IMR-90 (cell line): ENCODE measurements at regions not wholly inside any gene's neighbourhood (a gene's known extent, or its start where the extent isn't known, plus 50 kb on each side); places are given as distances from the start of the nearest gene placed in this dataset.

Experiments used
- ATAC-seq: fragments of 200-7000 bp; cut with Tn5 transposase; 2 replicates; pipeline ENCODE4 v1.9.1; 2020; ENCODE audit warnings: low read depth, mild to moderate bottlenecking, moderate library complexity
- BruUV-seq: library from RNA; stranded (reverse); fragments of 400-500 nt; replicated peaks from 2 replicates; lab custom pipeline; 2021; lab: Mats Ljungman, UMichigan
- CTCF ChIA-PET: fragments of 300-600 bp; formaldehyde crosslinking; extraction: SDS; loops from one replicate; lab custom pipeline; 2021; ENCODE audit warnings: antibody characterized with exemption; lab: Yijun Ruan, JAX
- POLR2A ChIA-PET: fragments of 300-600 bp; sonication (Branson Sonifier 250); formaldehyde crosslinking; loops from one replicate; lab custom pipeline; 2022; ENCODE audit warnings: antibody characterized with exemption; ENCODE audit not compliant: unreplicated experiment; lab: Charles Lee
- DNase-seq: peaks from one replicate; pipeline ENCODE4 v3.0.0; 2013
- H2AFZ ChIP-seq: replicated peaks from 2 replicates; pipeline ENCODE3; 2013; ENCODE audit warnings: low read length, mild to moderate bottlenecking; ENCODE audit not compliant: poor library complexity
- H2AK5ac ChIP-seq: 2 replicates; pipeline ENCODE4 v1.6.1; 2013; ENCODE audit warnings: low read depth, low read length, inconsistent platforms
- H2AK9ac ChIP-seq: replicated peaks from 2 replicates; pipeline ENCODE3; 2013; ENCODE audit warnings: mild to moderate bottlenecking, low read depth, low read length, moderate library complexity; ENCODE audit not compliant: poor library complexity
- H2BK120ac ChIP-seq: 2 replicates; pipeline ENCODE4 v1.6.1; 2013; ENCODE audit warnings: low read depth, low read length, inconsistent platforms
- H2BK15ac ChIP-seq: 3 replicates; pipeline ENCODE4 v1.6.1; 2013; ENCODE audit warnings: low read depth, low read length, inconsistent platforms
- H2BK20ac ChIP-seq: 2 replicates; pipeline ENCODE4 v1.6.1; 2013; ENCODE audit warnings: low read depth, mild to moderate bottlenecking, inconsistent platforms, low read length, moderate library complexity
- H2BK5ac ChIP-seq: 2 replicates; pipeline ENCODE4 v1.6.1; 2013; ENCODE audit warnings: mild to moderate bottlenecking, low read depth, low read length, inconsistent platforms; ENCODE audit not compliant: poor library complexity, severe bottlenecking
- H3K14ac ChIP-seq: replicated peaks from 2 replicates; pipeline ENCODE4 v1.6.1; 2013; ENCODE audit warnings: low read depth, low read length, inconsistent platforms
- H3K18ac ChIP-seq: 2 replicates; pipeline ENCODE4 v1.6.1; 2013; ENCODE audit warnings: low read depth, low read length, control low read depth
- H3K23ac ChIP-seq: 2 replicates; pipeline ENCODE4 v1.6.1; 2013; ENCODE audit warnings: low read depth, low read length, inconsistent platforms
- H3K27ac ChIP-seq: 2 replicates; pipeline ENCODE4 v1.5.1; 2013; ENCODE audit warnings: mild to moderate bottlenecking, control low read depth, low read length; ENCODE audit not compliant: insufficient read depth
- H3K27me3 ChIP-seq: 2 replicates; pipeline ENCODE4 v1.6.1; 2013; ENCODE audit warnings: low read length; ENCODE audit not compliant: control insufficient read depth, insufficient read depth
- H3K36me3 ChIP-seq: 2 replicates; pipeline ENCODE4 v1.6.1; 2013; ENCODE audit warnings: low read length, mixed read lengths; ENCODE audit not compliant: control insufficient read depth, insufficient read depth
- H3K4ac ChIP-seq: 2 replicates; pipeline ENCODE4 v1.6.1; 2013; ENCODE audit warnings: low read depth, low read length, inconsistent platforms
- H3K4me1 ChIP-seq: 2 replicates; pipeline ENCODE4 v1.6.1; 2013; ENCODE audit warnings: low read length, mixed read lengths; ENCODE audit not compliant: control insufficient read depth, insufficient read depth
- H3K4me2 ChIP-seq: 2 replicates; pipeline ENCODE4 v1.6.1; 2013; ENCODE audit warnings: low read depth, mild to moderate bottlenecking, control low read depth, low read length, moderate library complexity
- H3K4me3 ChIP-seq: 2 replicates; pipeline ENCODE4 v1.5.1; 2013; ENCODE audit warnings: low read depth, mild to moderate bottlenecking, control low read depth, low read length, moderate library complexity; ENCODE audit not compliant: insufficient read depth
- H3K56ac ChIP-seq: 2 replicates; pipeline ENCODE4 v1.6.1; 2013; ENCODE audit warnings: low read length, inconsistent platforms; ENCODE audit not compliant: insufficient read depth; ENCODE audit errors: extremely low read depth
- H3K79me1 ChIP-seq, 2 experiments: 2 replicates each; pipeline ENCODE4 v1.6.1; 2013; ENCODE audit warnings: low read length in 2 of 2, inconsistent platforms in 1 of 2, low read depth in 1 of 2
- H3K9ac ChIP-seq: 2 replicates; pipeline ENCODE4 v1.6.1; 2013; ENCODE audit warnings: low read depth, low read length, control low read depth
- H3K9me1 ChIP-seq: 2 replicates; pipeline ENCODE4 v1.6.1; 2013; ENCODE audit warnings: low read length, inconsistent platforms; ENCODE audit not compliant: insufficient read depth
- H3K9me3 ChIP-seq: 2 replicates; pipeline ENCODE4 v1.6.1; 2013; ENCODE audit warnings: low read length; ENCODE audit not compliant: control insufficient read depth, insufficient read depth
- H4K20me1 ChIP-seq: 2 replicates; pipeline ENCODE4 v1.6.1; 2013; ENCODE audit warnings: low read length, inconsistent platforms; ENCODE audit not compliant: insufficient read depth
- H4K5ac ChIP-seq: 2 replicates; pipeline ENCODE4 v1.6.1; 2013; ENCODE audit warnings: mild to moderate bottlenecking, low read depth, low read length, control low read depth
- H4K8ac ChIP-seq, 2 experiments: 2 replicates each; pipeline ENCODE4 v1.6.1; 2013; ENCODE audit warnings: low read depth in 2 of 2, low read length in 2 of 2, control low read depth in 1 of 2, inconsistent platforms in 1 of 2
- H4K91ac ChIP-seq: 2 replicates; pipeline ENCODE4 v1.6.1; 2013; ENCODE audit warnings: low read depth, low read length, inconsistent platforms; ENCODE audit not compliant: insufficient read depth
- BHLHE40 ChIP-seq: fragments of 150-350 bp; IDR thresholded peaks from 2 replicates; pipeline ENCODE4 v1.6.1; 2016; ENCODE audit warnings: mild to moderate bottlenecking, low read depth, low read length
- CEBPB ChIP-seq: IDR thresholded peaks from 2 replicates; pipeline ENCODE4 v1.6.1; 2012; ENCODE audit warnings: low read depth, low read length, improper control_type of control experiment
- CHD1 ChIP-seq: IDR thresholded peaks from 2 replicates; pipeline ENCODE4 v1.6.1; 2012; ENCODE audit warnings: low read depth, low read length, improper control_type of control experiment
- CTCF ChIP-seq: conservative IDR thresholded peaks from 2 replicates; pipeline ENCODE4 v1.5.1; 2012; ENCODE audit warnings: mild to moderate bottlenecking, low read depth, low read length, improper control_type of control experiment
- ELK1 ChIP-seq: fragments of 150-350 bp; IDR thresholded peaks from 2 replicates; pipeline ENCODE4 v1.6.1; 2016; ENCODE audit warnings: low read depth, mild to moderate bottlenecking, low read length, moderate library complexity, borderline replicate concordance
- FOS ChIP-seq: fragments of 150-350 bp; IDR thresholded peaks from 2 replicates; pipeline ENCODE4 v1.6.1; 2016; ENCODE audit warnings: low read depth, low read length
- MAFK ChIP-seq: IDR thresholded peaks from 2 replicates; pipeline ENCODE4 v1.6.1; 2012; ENCODE audit warnings: low read depth, low read length, improper control_type of control experiment
- MAZ ChIP-seq: IDR thresholded peaks from 2 replicates; pipeline ENCODE4 v1.6.1; 2012; ENCODE audit warnings: low read depth, mild to moderate bottlenecking, low read length, improper control_type of control experiment, moderate library complexity, borderline replicate concordance
- MXI1 ChIP-seq: IDR thresholded peaks from 2 replicates; pipeline ENCODE4 v1.6.1; 2012; ENCODE audit warnings: low read depth, mild to moderate bottlenecking, low read length, moderate library complexity, borderline replicate concordance
- NFE2L2 ChIP-seq: fragments of 150-350 bp; IDR thresholded peaks from 2 replicates; pipeline ENCODE4 v1.6.1; 2016; ENCODE audit warnings: low read depth, mild to moderate bottlenecking, low read length
- POLR2A ChIP-seq: IDR thresholded peaks from 2 replicates; pipeline ENCODE4 v1.6.1; 2012; ENCODE audit warnings: mild to moderate bottlenecking, low read depth, low read length
- RAD21 ChIP-seq: IDR thresholded peaks from 2 replicates; pipeline ENCODE4 v1.6.1; 2012; ENCODE audit warnings: low read length, improper control_type of control experiment
- RCOR1 ChIP-seq: IDR thresholded peaks from 2 replicates; pipeline ENCODE4 v1.6.1; 2012; ENCODE audit warnings: mild to moderate bottlenecking, low read length, improper control_type of control experiment; ENCODE audit not compliant: insufficient replicate concordance
- RFX5 ChIP-seq: IDR thresholded peaks from 2 replicates; pipeline ENCODE4 v1.8.0; 2012; ENCODE audit warnings: low read depth, mild to moderate bottlenecking, low read length, moderate library complexity
- SMC3 ChIP-seq: fragments of 150-350 bp; IDR thresholded peaks from 2 replicates; pipeline ENCODE4 v1.6.1; 2016; ENCODE audit warnings: low read depth, mild to moderate bottlenecking, antibody characterized with exemption, low read length, moderate library complexity
- USF2 ChIP-seq: fragments of 150-350 bp; IDR thresholded peaks from 2 replicates; pipeline ENCODE4 v1.6.1; 2017; ENCODE audit warnings: mild to moderate bottlenecking, antibody characterized with exemption, low read length, low read depth
- WGBS, 2 experiments: methylation state at CpG; one replicate each; pipeline versions ENCODE4 v1.1.5 to v1.1.7; 2013; ENCODE audit warnings: missing lambda C conversion rate in 2 of 2; ENCODE audit not compliant: insufficient read length in 1 of 2; ENCODE audit errors: extremely low coverage in 2 of 2; 5-methylcytosine and 5-hydroxymethylcytosine counted together
- dilution Hi-C: fragments of 300-500 bp; cut with HindIII; formaldehyde crosslinking; loops from one replicate; pipeline ENCODE4 v1.14.3; 2018; ENCODE audit warnings: low sequenced_read_pairs; ENCODE audit not compliant: unreplicated experiment
- in situ Hi-C: fragments of 300-500 bp; cut with MboI; formaldehyde crosslinking; loops from 3 replicates; pipeline ENCODE4 v1.14.3; 2019; ENCODE audit warnings: low sequenced_read_pairs, inconsistent platforms, mixed read lengths
- intact Hi-C: fragments of 100-400 bp; cut with micrococcal nuclease; formaldehyde crosslinking; loops from 2 replicates; pipeline ENCODE4 v1.10.0; 2022

- Histone ChIP-seq H3K18ac (no peak overlapping the region), H4K91ac (no peak overlapping the region), H2AK9ac (no peak overlapping the region), H2BK20ac (no peak overlapping the region), H3K9me1 (no peaks in the 10 kb centered on the region), H3K27me3 (peaks cover 42% of the 10 kb centered on the region), H2BK120ac (no peak overlapping the region), H3K27ac (no peak overlapping the region), H3K4me2 (no peak overlapping the region), H3K9ac (no peak overlapping the region), H4K20me1 (no peaks in the 10 kb centered on the region), H4K8ac (no peak overlapping the region), H2AK5ac (no peak overlapping the region), H2AFZ (no peak overlapping the region), H3K4me3 (no peak overlapping the region), H4K5ac (no peak overlapping the region), H3K23ac (no peak overlapping the region), H3K4me1 (no peaks in the 10 kb centered on the region; the same call in 1 of the 2 replicates), H2BK5ac (no peak overlapping the region), H2BK15ac (no peak overlapping the region), H3K56ac (no peak overlapping the region), H3K36me3 (no peaks in the 10 kb centered on the region), H3K14ac (no peak overlapping the region), H3K79me1 (no peaks in the 10 kb centered on the region), H3K4ac (no peak overlapping the region), H3K9me3 (peaks cover 12% of the 10 kb centered on the region)
- ChIA-PET POLR2A (no interaction called here), CTCF (no interaction called here)
- TF ChIP-seq MXI1, result no peak
- TF ChIP-seq ELK1, result no peak
- TF ChIP-seq BHLHE40, result no peak
- no peak for TF ChIP-seq CTCF
- TF ChIP-seq RAD21, result no peak
- TF ChIP-seq CEBPB, result no peak
- TF ChIP-seq MAZ, result no peak
- no peak for TF ChIP-seq MAFK
- TF ChIP-seq SMC3, result no peak
- no peak for TF ChIP-seq POLR2A
- no peak for TF ChIP-seq CHD1
- TF ChIP-seq FOS, result no peak
- TF ChIP-seq RCOR1, result no peak
- no peak for TF ChIP-seq USF2
- TF ChIP-seq RFX5, result no peak
- TF ChIP-seq NFE2L2, result no peak
- no CpG with 5 or more reads among the region's 2 CpGs for WGBS, 2 experiments
- in situ Hi-C loops, result no loop called here
- intact Hi-C loops, result no loop called here
- dilution Hi-C loops, result no loop called here
- DNase-seq, result no peak
- no peak for ATAC-seq
- no TSS peak for BruUV-seq
Measured at GRCh38 chr2:38477006-38477405, 99.9 kb upstream of the ATL2 start.
